Loucy (cell line): ENCODE measurements at regions not wholly inside any gene's neighbourhood (a gene's known extent, or its start where the extent isn't known, plus 50 kb on each side); places are given as distances from the start of the nearest gene placed in this dataset.
A peak's percentile ranks its signal among the peaks of the same experiment; 100 is the strongest.

Experiments
- H2AFZ ChIP-seq: fragments of 200-600 bp; sonication (generic); 2 replicates; pipeline ENCODE4 v1.6.0; 2016; ENCODE audit warnings: antibody characterized with exemption, mild to moderate bottlenecking, low read length, moderate library complexity
- H3F3A ChIP-seq: fragments of 200-600 bp; 2 replicates; pipeline ENCODE4 v1.6.0; 2016; ENCODE audit warnings: antibody characterized with exemption, low read depth, mild to moderate bottlenecking
- H3K27me3 ChIP-seq: fragments of 200-600 bp; sonication (generic); 2 replicates; pipeline ENCODE4 v1.6.1; 2014; ENCODE audit warnings: low read length, mild to moderate bottlenecking; ENCODE audit not compliant: insufficient read depth, poor library complexity, severe bottlenecking
- H3K36me3 ChIP-seq: fragments of 200-600 bp; sonication (generic); 2 replicates; pipeline ENCODE4 v1.6.1; 2016; ENCODE audit warnings: low read length; ENCODE audit not compliant: insufficient read depth
- H3K4me1 ChIP-seq: fragments of 200-600 bp; sonication (generic); 2 replicates; pipeline ENCODE4 v1.5.1; 2014; ENCODE audit warnings: low read length, mild to moderate bottlenecking; ENCODE audit not compliant: insufficient read depth, poor library complexity, severe bottlenecking
- H3K4me2 ChIP-seq: fragments of 200-600 bp; sonication (generic); 2 replicates; pipeline ENCODE4 v1.6.0; 2014; ENCODE audit warnings: antibody characterized with exemption, low read length, low read depth, mild to moderate bottlenecking; ENCODE audit not compliant: poor library complexity, severe bottlenecking
- H3K4me3 ChIP-seq: fragments of 200-600 bp; sonication (generic); 2 replicates; pipeline ENCODE4 v1.5.1; 2014; ENCODE audit warnings: low read length, mild to moderate bottlenecking, mixed read lengths; ENCODE audit not compliant: poor library complexity, severe bottlenecking
- H3K79me2 ChIP-seq: fragments of 200-600 bp; sonication (generic); 2 replicates; pipeline ENCODE4 v1.6.1; 2014; ENCODE audit warnings: low read length; ENCODE audit not compliant: insufficient read depth
- H3K9ac ChIP-seq: fragments of 200-600 bp; sonication (generic); 2 replicates; pipeline ENCODE4 v1.6.0; 2014; ENCODE audit warnings: mild to moderate bottlenecking, low read depth, low read length, moderate library complexity; ENCODE audit not compliant: poor library complexity, severe bottlenecking
- H3K9me2 ChIP-seq: fragments of 200-600 bp; sonication (generic); replicated peaks from 2 replicates; pipeline ENCODE4 v1.6.1; 2016; ENCODE audit warnings: low read depth, low read length, mixed read lengths
- H3K9me3 ChIP-seq: fragments of 200-600 bp; sonication (generic); 2 replicates; pipeline ENCODE4 v1.6.1; 2014; ENCODE audit warnings: mild to moderate bottlenecking, antibody characterized with exemption, low read length, low read depth; ENCODE audit not compliant: insufficient read depth
- H4K20me1 ChIP-seq: fragments of 200-600 bp; sonication (generic); 2 replicates; pipeline ENCODE4 v1.6.0; 2014; ENCODE audit warnings: antibody characterized with exemption, low read length, mild to moderate bottlenecking; ENCODE audit not compliant: insufficient read depth, poor library complexity, severe bottlenecking
- CTCF ChIP-seq: fragments of 200-600 bp; sonication (generic); conservative IDR thresholded peaks from 2 replicates; pipeline ENCODE4 v1.5.1; 2014; ENCODE audit warnings: mild to moderate bottlenecking, antibody characterized with exemption, low read length
- EZH2phosphoT487 ChIP-seq: fragments of 200-600 bp; IDR thresholded peaks from 2 replicates; pipeline ENCODE4 v1.6.1; 2018; ENCODE audit warnings: antibody characterized with exemption, mild to moderate bottlenecking, moderate library complexity, borderline replicate concordance

GRCh38 chrX:40415675-40416074 is 165.1 kb upstream of the ATP6AP2 start:
- no peaks in the 10 kb centered on the region for H3K9me2 ChIP-seq
- no peaks in the 10 kb centered on the region for H3F3A ChIP-seq
- H3K9ac ChIP-seq, result no peak overlapping the region
- H4K20me1 ChIP-seq, result no peaks in the 10 kb centered on the region
- no peaks in the 10 kb centered on the region for H3K27me3 ChIP-seq
- no peak for TF ChIP-seq CTCF
- no peak for TF ChIP-seq EZH2phosphoT487
- peaks cover 4% of the 10 kb centered on the region for H3K4me1 ChIP-seq
- H3K79me2 ChIP-seq, result no peaks in the 10 kb centered on the region
- no peaks in the 10 kb centered on the region for H3K9me3 ChIP-seq
- no peak overlapping the region for H2AFZ ChIP-seq
- no peaks in the 10 kb centered on the region for H3K36me3 ChIP-seq
- no peak overlapping the region for H3K4me2 ChIP-seq
- H3K4me3 ChIP-seq, result no peak overlapping the region

GRCh38 chrX:40414335-40414734 is 166.4 kb upstream of the ATP6AP2 start:
- Histone ChIP-seq H3K9ac (no peak overlapping the region), H3K9me3 (no peaks in the 10 kb centered on the region), H3K4me3 (no peak overlapping the region), H2AFZ (no peak overlapping the region), H3K4me2 (no peak overlapping the region), H3K9me2 (no peaks in the 10 kb centered on the region), H3F3A (no peaks in the 10 kb centered on the region), H4K20me1 (no peaks in the 10 kb centered on the region), H3K27me3 (no peaks in the 10 kb centered on the region), H3K36me3 (no peaks in the 10 kb centered on the region), H3K4me1 (no peaks in the 10 kb centered on the region), H3K79me2 (no peaks in the 10 kb centered on the region)
- TF ChIP-seq CTCF (no peak), EZH2phosphoT487 (no peak)

GRCh38 chrX:40411340-40412111 is 169.2 kb upstream of the ATP6AP2 start:
- no peaks in the 10 kb centered on the region for H3K36me3 ChIP-seq
- no peaks in the 10 kb centered on the region for H3K9me3 ChIP-seq
- TF ChIP-seq CTCF (peak; percentile 36), EZH2phosphoT487 (no peak)
- H3K4me1 ChIP-seq, result no peaks in the 10 kb centered on the region
- H3K9ac ChIP-seq, result no peak overlapping the region
- no peaks in the 10 kb centered on the region for H4K20me1 ChIP-seq
- H3K4me2 ChIP-seq, result no peak overlapping the region
- no peaks in the 10 kb centered on the region for H3F3A ChIP-seq
- H3K79me2 ChIP-seq, result no peaks in the 10 kb centered on the region
- H3K27me3 ChIP-seq, result no peaks in the 10 kb centered on the region
- H3K9me2 ChIP-seq, result no peaks in the 10 kb centered on the region
- H3K4me3 ChIP-seq, result no peak overlapping the region
- H2AFZ ChIP-seq, result no peak overlapping the region
